Activated T-helper 1 cell treated with anti-CD3 and anti-CD28 coated beads, Interleukin-2, amount 50 U/mL, for 16 hours (primary cell): ENCODE measurements at regions not wholly inside any gene's neighbourhood (a gene's known extent, or its start where the extent isn't known, plus 50 kb on each side); places are given as distances from the start of the nearest gene placed in this dataset.

ENCODE experiments used
- DNase-seq, 2 donors: peaks; one replicate each; pipeline ENCODE4 v3.0.0-alpha.2; 2020; ENCODE audit warnings: low read depth in 1 of 2, low spot score in 1 of 2

DNA sequence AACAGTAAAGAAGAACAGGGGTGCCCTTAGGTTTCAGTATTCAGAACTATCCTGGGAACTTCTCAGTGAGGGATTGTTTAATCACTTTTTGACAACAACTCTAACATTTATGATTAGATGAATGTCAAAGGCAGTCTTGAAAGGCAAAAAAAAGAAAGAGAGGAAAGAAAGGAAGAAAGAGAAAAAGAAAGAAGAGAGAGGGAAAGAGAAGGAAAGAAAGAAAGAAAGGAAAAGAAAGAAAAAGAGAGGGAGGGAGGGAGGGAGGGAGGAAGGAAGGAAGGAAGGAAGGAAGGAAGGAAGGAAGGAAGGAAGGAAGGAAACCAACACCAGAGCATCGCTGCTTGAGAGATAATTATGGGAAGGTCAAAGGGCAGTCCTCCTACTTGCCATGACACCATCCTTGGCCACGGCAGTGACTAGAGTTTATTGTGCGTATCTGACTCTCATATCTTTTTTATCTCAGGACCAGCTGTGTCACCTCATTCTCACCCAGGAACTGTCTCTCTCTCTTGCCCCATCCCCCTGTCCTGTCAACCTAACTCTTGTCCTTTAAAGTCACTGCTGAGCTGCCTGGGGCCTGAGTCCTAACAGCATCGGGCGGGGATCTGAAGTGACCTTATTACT lies 96.8 kb upstream of the ATXN1 start:
- no peak for DNase-seq

GRCh38 chr6:16855460-16855859 lies 94.2 kb upstream of the ATXN1 start:
- DNase-seq = no peak

- DNase-seq = no peak
These were observed 93.7 kb upstream of the ATXN1 start for GRCh38 chr6:16854986-16855385.

DNA sequence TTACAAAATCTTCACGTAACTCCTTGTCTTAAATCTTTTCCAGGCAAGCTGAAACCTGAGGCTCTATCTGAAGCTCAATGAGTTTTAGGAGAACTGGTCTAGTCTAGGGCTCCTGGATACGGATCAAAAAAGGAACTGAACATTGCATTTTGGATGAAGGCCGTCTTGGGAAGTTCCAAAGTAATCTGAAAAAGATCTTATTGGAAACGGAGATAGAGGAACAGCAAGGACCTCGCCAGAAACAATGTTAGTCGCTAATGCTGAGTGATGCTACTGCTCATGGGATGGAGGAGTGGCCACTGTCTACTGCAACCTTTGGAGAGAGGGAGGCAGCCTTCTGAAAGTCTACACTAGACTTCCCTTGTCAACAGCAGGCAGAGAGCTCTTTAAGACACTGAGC lies 91.4 kb upstream of the ATXN1 start:
- DNase-seq = no peak

- no peak for DNase-seq
These were observed 90.5 kb upstream of the ATXN1 start for GRCh38 chr6:16851758-16852157.

DNA sequence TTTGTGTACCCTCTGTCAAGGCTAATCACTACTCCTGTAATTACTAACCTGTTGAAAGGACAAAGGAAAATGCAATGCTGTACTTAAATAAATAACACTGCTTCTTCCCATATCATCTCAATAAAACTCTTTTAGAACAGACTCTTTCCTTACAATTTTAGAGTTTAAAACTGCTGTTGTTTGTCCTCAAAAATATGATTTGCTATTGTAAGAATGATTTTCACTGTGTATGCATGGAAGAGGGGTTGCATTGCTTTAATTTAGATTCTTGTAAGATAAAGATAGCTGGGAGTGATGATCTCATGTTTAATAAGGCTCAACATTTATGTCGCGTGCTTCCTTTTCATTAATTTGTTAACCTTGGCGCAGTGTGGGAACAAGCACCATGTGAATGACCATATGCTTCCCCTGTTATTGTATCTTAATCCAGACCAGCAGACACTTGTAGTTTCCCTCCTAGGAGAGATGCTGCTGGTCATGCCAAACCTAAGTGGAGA lies 89.8 kb upstream of the ATXN1 start:
- DNase-seq = no peak

GRCh38 chr6:16850681-16851026 lies 89.4 kb upstream of the ATXN1 start:
- no peak for DNase-seq

- no peak for DNase-seq
These were observed 88.9 kb upstream of the ATXN1 start for GRCh38 chr6:16849988-16850680.

DNA sequence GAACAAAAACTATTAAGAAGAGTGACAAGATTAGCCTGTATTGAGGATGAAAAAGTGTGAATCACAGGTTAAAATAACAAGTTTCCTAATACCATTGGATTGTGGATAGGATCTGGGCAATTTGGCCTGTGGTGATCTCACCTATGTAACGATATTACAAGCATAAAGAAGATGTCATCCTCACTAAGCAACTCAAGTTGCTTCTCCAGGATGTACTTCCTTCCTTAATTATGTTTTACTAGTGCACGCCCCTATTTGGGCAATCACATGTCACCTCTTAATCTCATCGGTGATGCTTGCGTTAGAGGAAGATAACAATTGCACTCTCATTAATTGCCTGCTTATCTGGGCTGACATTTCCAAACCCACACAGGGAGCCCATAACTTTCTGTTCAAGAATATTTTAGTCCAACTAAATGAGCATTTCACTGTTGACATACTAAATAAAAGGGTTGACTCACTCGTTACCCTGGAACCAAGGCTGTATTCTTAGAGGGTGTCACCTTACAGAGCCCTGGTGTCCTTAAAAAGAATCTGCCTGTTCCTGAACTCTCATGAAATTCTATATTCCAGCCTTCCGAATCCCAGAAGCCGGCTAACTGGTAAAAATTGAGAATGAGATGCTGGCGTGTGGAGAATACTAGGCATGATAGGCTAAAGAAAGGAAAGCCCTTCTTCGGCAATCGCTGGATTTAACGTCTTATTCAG lies 88.2 kb upstream of the ATXN1 start:
- no peak for DNase-seq

GRCh38 chr6:16846399-16846778 lies 85.1 kb upstream of the ATXN1 start:
- DNase-seq = no peak

DNA sequence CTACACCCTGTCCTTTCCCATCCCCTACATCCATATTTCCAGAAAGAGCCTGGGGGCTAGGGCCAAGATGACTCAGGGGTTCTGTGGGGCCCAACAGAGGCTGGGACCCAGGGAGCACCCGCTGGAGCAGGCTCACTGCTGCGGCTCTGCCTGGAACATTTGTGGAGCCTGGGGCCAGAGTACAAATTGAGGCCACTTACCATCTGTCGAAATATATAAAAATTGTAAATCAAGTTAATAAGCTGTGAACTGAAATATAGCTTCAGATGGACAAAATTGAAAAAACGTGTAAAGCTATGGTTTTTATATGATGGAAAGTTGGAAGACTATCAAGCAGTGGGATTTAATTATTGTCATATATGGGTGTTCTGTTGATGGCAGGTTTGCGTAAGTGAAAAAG lies 82.9 kb upstream of the ATXN1 start:
- no peak for DNase-seq

DNA sequence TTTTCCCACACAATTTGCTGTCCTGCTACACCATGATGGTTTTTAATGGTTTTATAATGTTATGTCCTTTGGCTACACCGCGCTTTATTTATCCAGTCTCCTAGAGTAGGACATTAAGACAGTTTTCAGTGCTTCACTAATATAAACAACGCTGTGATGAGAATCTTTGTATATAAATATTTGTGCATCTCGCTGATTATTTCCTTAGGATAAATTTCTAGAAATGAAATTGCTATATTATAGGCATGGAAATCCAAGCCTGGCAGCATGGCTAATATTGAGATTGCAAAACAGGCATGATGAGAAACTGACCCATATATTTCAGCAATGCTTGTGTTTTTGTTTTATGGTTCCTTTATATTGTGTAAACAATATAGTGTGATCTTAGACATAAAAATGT lies 81.4 kb upstream of the ATXN1 start:
- DNase-seq = no peak

GRCh38 chr6:16841241-16841640 lies 80.0 kb upstream of the ATXN1 start:
- no peak for DNase-seq

- no peak for DNase-seq
These were observed 79.5 kb upstream of the ATXN1 start for GRCh38 chr6:16840725-16841124.

GRCh38 chr6:16840291-16840690 lies 79.0 kb upstream of the ATXN1 start:
- DNase-seq = no peak

DNA sequence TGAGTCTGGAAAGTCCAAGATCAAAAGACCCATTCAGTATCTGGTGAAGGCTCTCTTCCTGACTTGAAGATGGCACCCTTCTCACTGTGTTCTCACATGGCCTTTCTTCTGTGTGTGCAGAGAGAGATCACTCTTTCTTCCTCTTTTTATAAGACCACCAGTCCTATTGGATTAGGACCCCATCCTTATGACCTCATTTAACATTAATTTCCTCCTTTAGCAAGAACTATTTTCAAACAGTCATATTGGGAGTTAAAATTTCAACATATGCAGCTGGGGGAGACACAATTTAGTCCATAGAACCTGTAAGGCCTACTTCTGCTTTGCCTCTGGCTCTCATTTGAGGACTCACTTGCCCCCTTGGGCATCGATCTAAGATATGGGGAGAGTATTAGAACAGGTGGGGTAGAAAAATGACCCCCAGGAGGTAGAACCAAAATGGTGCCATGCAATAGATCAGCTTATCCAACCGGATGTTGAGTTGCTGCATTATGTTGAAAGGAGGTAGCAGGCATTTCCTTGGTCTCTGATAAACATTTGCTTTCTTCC lies 78.4 kb upstream of the ATXN1 start:
- no peak for DNase-seq

DNA sequence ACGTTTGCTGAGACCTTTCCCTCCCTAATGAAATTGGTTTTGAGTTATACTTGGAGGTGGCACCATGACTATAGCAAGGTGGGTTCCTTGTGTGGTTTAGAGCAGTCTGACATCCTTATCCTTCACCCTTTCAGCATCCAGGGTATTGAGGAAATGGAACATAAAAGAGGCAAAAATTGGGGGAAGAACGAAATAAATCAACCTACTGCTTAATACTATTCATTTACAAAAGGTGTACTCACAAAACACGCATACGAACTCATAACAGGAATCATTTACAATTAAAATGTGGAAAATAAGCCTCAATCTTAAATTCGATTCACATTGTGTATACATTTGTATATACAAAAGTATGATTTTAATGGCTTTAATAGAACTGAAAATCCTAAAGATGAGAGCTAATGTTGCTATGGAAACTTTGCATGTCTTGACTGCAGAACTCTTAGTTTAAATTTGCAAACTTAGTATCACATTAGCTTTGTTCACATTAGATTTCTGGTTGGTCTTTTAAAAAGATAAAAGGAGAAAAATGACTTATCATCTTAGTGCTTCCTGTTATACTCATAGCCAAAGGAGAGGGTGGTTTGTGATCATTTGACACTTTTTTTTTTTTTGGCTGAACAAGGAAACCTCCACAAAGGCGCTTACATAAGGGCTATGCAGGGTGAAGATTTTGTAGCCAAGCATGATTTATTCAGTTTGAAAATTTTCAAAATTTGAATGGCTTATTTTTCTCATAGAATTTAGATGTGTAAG lies 76.1 kb upstream of the ATXN1 start:
- DNase-seq = no peak

- DNase-seq = no peak
These were observed 75.1 kb upstream of the ATXN1 start for GRCh38 chr6:16836144-16836981.

- no peak for DNase-seq
These were observed 73.0 kb upstream of the ATXN1 start for GRCh38 chr6:16834242-16834641.

DNA sequence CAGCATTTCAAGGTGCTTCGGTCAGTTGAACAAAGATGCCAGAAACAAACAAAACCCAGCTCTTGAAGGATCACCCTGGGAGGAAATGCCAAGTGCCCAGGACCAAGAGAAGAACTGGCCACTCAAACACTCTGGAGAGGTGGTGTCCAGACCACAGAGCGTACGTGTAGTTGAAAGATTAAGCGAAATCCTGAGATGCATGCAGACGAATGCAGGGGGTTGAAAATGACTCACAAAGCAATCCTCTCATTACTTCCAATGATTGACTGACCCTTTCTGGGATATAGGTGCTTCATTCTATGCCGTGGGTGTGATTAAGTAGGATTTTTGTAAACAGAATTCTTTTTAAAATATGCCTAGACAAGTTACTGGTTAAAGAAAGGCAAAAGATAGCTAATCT lies 71.5 kb upstream of the ATXN1 start:
- no peak for DNase-seq
